Pons (tissue), 1 donor: ENCODE measurements at regions not wholly inside any gene's neighbourhood (a gene's known extent, or its start where the extent isn't known, plus 50 kb on each side); places are given as distances from the start of the nearest gene placed in this dataset.

Experiments
- DNase-seq: peaks from one replicate; pipeline ENCODE4 v3.0.0-alpha.2; 2016; ENCODE audit warnings: low spot score

DNA sequence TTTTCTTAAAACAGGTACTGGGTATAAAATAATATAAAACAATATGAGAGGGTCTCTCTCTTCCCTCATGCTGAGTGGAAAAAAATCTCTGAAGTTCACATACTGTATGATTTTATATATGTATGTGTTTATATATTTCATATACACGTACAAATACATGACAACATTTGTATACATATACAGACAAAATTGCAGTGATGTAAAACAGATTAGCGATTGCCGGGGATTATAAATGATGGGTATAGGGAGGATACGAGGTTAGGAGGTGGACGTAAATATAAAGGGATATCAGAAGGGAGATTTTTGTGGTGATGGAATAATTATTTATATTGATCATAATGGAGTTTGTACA is 194.8 kb upstream of the PRSS16 start:
- no peak for DNase-seq

DNA sequence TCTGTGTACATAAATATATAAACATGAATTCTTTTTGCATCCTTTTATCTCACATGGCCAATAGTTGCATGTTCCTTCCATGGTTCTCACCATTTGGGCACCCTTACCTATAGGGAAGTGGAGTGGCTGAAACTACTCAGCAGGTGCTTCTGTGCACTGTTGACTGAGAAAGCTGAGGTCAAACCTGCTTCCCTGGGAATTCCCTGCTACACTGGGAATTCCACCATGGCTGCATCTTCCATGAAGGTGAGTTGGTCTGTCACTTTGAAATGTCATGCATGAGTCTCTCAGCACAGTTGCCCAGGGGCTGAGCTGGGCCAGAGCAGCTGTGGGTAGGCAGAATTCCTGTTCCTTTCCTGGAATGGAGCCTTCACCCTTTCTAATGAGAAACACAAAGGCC is 193.8 kb upstream of the PRSS16 start:
- no peak for DNase-seq

DNA sequence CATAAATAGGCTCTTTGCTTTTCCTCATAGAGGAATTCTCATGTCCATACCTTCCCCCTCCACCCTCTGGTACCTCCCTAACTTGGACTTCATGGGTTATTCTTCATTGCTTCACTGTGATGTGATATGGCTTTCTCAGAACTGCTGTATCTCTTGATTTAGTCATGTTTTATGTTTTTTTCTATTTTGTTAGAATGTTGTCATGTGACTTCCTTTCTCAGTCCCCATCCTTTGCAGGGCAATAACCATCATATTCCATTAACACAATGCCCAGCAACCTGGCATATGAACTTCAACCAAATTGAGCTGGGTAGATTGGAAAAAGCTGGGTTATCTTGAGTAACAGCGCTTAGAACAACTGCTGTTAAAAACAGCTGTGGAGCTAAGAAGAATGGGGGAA is 190.9 kb upstream of the PRSS16 start:
- no peak for DNase-seq

DNA sequence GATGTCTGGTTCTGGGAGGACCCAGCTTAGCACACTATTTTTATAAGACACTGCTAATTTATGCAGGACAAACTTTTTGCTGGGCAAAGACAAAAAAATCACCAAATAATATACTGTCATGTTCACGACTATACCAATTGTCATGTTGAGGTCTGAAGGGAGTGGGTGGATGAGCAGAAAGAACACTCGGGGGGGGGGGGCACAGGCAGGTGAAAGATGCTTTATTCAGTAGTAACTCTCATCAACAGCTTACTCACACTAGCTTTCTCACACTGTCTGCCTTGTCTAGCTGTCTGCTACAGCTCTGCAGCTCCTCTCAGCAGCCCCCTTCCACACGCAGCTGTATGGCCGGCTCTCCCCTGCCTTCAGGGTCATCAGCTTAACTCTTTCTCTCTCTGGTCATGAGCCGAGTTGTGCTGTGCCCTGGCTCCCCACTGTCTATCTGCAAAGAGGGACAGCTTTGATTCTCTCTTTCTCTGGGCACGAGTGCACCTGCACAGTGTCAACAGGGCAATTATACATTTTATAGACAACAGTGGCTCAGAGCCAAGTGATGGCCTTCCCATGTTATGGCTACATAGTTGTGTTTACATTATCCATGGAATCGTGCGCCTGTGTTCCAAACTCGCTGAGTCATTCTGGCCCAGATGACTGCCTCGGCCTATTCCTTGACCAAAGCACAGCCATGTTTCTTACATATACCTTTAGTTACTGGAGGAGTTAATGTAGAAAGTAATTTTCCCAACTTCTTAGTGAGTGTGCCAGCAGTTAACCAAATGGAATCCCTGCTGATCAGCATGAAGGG is 187.7 kb upstream of the PRSS16 start:
- DNase-seq: no peak

DNA sequence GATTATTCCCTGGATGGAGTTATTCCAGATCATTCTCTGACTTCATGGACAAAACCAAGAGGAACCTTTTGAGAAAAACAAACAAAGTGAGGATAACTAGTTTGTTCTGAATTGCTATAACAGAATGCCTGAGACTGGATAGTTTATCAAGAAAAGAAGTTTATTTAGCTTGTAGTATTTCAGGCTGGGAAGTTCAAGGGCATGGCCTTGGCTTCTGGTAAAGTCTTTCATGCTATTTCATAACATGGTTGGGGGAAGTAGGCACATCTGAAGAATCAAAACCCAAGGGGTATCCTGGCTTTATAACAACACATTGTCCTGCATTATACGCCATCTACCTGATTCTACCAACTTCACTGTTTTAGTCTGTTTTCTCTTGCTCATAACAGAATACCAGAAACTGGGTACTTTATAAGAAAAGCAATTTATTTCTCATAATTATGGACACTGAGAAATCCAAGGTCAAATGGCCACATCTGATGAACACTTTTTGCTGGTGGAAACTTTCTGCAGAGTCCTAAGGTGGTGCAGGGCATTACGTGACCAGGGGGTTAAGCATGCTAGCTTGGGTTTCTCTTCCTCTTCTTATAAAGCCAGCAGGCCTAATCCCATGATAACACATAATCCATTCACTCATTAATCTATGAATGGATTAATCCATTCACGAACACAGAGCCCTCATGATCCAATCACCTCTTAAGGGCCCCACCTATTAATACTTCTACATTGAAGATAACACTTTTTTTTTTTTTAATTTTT is 186.1 kb upstream of the PRSS16 start:
- no peak for DNase-seq

DNA sequence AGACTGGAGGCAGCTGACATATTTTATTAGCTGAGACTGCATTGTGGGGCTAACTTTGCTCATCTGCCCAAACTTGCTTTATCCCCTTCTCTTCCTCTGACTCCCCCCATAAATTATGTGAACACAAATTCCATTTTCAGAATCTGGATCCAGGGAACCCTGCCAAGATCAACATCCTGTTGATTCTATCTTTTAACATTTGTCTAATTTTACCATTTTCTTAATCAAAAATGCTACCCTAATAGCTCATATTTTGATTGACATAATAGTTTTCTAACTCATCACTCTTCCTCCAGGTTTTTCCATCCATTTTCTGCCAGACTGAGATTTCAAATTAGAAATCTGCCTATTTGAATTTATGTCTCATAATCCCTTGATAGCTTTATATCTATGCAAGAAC is 184.7 kb upstream of the PRSS16 start:
- DNase-seq: no peak

DNA sequence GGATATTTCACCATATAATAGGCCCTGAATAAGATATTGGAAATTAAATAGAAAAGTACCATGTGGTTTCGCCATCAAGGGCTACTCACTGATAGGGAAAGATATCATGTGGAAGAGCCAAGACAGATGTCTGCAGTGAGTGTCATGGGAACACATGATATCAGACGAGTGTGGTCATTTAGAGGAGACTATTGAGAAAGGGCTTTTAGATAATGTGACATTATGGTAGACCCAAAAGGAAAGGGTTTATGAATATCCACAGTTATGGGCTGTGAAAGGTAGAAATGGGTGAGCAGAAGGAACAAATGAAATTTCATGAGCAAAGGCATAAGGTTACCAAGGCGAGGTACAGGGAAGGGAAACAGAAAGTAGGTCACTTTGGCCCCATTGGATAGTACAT is 182.3 kb upstream of the PRSS16 start:
- DNase-seq: no peak

DNA sequence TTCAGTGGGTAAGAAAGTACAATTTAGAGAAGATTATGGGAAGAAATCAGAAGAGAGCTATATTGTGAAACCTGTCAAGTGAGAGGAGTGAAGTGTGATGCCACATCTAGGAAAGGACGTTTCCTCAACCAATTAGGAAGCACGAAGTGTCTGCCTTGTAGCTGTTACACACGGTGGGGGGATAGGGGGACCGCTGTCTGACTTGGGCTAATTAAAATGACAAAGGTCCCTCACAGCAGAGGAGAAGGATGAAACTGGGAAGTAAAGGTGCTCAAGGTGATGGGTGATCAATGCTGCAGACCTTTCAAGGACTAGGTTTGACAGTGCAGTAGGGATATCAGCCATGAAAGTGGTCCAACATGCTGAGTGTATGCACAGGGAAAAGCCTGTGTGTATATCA is 181.1 kb upstream of the PRSS16 start:
- no peak for DNase-seq

DNA sequence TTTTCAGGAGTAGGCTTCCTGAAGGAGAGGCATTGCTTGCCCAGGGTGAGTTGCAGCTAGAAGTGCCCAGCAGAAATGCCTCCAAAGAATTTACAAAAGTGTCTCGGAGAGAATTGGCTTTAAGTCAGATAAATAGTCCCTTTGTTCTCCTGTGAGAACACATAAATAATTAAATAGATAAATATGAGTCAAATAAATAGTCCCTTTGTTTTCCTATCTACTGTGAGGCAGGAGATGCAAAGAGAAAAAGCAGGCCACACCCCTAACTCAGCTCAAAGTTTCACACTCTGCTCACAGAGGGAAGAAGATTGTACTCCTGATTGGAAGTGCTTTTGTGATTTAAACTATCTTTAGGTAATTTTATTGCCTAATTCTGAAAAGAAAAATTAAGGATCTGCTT is 180.7 kb upstream of the PRSS16 start:
- peak; percentile 83 for DNase-seq

DNA sequence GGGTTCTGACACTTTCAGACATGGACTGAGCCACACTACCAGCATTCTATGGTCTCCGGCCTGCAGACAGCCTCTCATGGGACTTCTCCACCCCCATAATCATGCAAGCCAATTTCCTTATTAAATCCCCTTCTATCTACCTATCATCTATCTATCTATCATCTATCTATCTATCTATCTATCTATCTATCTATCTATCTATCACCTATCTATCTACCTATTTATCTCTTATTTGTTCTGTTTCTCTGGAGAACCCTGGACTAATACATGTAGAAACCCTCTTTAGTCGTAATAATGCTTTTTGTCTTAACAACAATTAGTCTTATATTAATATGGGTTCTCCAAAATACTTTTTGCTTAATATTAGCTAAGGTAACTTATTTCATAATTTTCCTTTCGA is 174.1 kb upstream of the PRSS16 start:
- DNase-seq: no peak

DNA sequence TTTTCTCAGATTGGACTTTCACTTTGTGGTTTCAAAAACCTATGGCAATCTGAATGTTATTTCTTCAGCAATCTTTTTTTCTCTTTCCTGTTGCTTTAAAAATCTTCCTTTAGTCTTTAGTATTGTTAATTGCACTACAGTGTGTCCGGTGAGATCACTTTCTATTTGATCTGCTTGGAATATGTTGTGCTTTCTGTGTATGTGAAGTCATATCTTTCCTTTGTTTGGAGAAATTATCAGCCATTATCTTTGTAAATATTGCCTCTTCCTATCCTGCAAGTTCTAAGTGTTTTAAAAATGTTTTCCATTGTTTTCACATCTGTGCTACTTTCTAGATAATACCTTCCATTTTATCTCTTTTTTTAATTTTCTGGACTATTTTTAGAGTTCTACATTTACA is 171.4 kb upstream of the PRSS16 start:
- no peak for DNase-seq

DNA sequence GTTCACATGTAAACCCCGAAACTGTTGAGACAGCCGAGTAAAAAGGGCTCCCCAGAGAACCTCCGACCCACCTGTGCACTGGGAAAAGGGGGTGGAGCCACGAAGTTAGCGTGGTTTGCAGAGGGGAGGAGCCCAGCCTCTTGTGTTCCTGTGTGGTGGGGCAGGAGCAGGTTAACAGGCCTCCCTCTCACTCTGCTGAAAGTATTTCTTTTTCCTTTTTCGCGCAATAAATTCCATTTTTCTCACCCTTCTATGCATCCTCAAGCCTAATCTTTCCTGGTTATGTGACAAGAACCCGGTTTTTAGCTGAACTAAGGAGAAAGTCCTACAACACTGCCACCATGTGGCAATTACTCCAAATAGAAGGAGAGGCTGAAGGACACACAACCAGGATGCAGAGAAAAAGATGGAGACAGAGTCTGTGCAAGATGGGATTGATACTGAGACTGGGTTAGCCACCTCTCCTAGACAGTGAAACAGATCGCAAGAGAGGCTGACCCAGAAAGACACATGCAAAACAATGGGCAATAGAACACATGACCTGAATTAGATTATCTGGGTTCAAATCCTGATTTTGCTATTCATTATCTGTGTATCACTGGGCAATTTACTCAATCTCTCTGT is 168.7 kb upstream of the PRSS16 start:
- peak; percentile 90 for DNase-seq

DNA sequence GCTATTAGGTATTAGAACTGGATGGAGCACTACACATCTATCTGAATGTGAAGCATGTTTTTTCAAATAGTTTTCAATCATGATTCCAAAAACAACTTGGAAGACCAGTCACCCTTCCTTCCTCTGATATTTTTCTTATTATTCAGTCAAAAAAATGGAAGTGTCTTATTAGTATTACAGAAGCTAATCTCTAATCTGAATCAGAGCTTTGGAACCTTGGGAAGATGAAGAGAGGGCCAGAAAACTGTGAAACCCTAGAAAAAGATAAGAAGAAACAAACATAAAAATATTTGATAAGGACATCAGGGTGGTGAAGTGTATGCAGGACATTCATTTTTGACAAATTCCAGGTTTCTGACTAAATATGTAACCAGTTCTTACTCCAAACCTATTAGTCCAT is 166.3 kb upstream of the PRSS16 start:
- DNase-seq: no peak

DNA sequence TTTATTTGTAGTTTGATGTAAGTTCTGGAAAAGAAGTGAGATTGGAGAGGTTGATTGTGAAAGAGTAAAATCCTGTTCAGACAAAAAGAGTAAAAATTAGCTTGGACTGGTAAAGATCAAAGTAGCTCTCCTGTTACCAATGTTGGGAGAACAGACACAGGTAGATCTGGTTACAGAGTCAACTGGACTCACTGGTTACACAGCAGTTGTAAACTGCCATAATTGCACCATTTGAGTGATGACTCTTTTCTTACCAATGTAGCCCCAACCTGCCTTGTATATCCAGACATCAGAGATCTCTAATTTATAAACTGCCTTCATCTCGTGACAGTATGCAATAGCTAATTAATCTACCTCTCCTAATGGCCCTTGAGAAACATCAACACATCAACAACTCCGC is 165.6 kb upstream of the PRSS16 start:
- DNase-seq: no peak

DNA sequence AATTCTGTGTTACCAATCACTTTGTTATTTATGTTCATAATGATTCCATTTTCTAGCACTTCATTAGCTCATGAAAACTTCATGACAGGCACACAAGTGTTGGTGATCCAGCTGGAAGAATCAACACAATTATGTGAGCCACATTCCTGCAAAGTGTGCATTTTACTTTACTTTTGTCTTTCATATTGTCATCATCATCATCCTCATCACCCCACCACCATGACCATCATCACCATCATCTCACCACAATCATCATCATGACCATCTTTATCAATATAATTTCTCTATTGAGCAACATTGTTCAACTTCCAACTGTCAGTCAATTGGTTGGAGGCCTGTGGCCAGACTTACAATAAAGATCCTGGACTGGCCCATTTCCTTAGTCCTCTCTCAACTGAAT is 159.4 kb upstream of the PRSS16 start:
- DNase-seq: no peak

DNA sequence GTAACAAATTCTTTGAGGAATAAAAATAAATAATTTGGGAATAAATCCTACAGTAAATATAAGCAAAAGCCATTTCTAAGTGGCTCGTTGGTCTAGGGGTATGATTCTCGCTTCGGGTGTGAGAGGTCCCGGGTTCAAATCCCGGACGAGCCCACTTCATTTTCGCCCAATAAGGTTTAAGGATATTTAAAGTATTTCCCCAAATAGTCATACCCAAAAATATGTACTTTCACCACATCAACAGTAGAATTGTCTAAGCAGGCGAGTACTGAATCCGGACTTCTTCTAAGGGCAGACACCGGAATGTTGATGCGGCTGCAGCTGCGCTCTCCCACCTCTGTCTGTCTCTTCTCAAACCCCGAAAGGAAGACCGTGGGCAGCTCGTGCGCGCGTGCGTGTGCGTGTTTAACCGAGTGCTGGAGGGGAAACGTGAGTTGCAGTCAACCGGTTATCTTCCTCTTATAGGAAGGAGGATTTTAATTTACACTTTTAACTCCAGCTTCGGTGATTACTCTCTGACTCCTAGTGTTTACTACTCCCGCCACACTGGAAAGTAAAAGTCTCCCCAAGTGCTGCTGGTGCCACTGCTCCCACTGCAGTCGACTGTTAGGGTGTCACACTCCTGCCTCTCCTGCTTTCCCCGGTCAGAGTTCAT is 155.7 kb upstream of the PRSS16 start:
- peak; percentile 36 for DNase-seq

DNA sequence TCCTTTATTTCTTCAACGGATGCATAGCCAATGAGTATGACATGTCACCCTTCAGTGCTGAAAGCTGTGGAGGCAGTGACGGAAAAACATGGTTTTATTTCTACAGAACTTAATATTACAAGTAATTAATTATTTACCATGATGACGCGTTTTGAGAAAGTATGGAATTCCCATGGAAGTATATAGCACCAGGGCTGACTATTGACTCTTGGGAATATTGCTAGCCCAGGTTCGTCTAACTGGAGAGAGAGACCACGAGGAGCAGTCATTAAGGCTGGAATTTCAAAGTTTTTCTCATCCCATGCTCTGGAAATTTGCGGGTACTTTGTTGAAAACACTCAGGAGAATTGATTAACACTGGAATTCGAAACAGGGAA is 155.2 kb upstream of the PRSS16 start:
- no peak for DNase-seq

DNA sequence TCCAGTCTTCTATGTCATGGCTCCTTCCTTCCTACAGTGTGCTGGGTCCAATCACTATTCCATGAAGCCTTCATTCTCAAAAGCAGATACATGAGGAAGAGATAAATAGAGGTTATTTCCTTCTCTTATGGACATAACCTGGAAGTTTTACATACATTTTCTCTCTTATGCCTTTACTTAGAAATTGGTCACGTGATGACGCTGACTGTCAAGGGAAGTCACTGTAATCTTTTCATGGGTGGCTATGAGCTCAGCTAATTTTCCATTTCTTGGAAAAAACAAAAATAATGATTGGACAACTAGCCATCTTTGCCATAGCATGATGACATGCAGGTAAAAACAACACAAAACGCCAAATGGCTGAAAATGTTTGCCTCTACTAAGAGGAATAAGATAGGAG is 151.6 kb upstream of the PRSS16 start:
- DNase-seq: no peak

DNA sequence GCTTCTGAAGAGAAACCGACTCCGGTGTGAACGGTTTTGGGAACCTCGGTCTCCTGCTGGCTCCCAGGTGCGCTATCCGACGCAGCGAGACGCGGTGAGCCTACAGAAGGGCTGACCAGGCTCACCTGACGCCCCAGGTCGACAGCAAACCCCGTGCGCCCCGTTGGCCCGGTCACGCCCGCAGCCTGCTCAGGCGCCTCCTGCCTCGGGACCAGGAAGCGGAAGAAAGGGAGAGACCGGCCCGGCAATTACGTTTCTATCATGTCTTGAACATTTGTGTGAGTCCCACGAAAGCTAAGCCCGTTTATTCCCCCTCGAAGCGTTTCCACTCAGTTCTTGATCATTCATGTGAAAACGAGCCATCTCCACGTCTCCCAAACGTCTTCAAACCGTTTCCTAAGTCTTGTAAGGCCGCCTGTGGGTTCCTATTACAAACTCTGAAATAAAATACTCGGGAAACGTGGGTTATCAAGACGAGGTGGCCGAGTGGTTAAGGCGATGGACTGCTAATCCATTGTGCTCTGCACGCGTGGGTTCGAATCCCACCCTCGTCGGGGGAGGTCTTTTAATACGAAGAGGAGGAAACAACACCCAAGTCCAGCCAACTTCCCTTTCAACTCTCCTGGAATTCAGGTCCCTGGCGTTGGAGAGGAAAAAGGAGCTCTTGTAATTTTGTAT is 150.5 kb upstream of the PRSS16 start:
- peak; percentile 51 for DNase-seq

DNA sequence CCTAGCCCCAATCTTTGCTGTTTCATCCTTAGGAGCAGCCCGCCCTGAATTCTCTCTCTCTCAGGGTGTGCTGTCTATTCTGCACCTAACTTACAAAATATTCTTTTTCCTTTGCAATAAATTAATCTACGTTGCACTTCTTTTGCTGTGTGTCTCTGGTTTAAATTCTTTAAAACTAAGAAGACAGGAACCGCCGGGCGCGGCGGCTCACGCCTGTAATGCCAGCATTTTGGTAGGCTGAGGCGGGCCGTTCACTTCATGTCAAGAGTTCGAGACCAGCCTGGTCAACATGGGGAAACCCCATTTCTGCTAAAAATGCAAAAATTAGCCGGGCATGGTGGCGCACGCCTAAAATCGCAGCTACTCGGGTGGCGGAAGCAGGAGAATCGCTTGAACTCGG is 148.5 kb upstream of the PRSS16 start:
- no peak for DNase-seq

DNA sequence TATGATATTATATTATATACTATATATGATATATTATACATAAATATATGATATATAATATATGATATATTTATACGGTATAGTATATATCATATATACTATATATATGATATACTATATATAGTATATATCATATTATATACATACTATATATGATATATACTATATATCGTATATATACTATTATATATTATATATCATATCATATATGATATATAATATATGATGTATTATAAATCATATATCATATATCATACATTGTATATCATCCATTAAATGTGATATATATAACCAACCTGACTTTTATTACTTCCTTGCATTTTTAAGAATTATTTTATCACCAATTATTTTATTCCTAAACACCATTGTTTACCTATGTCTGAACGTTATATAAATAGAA is 146.6 kb upstream of the PRSS16 start:
- DNase-seq: no peak

DNA sequence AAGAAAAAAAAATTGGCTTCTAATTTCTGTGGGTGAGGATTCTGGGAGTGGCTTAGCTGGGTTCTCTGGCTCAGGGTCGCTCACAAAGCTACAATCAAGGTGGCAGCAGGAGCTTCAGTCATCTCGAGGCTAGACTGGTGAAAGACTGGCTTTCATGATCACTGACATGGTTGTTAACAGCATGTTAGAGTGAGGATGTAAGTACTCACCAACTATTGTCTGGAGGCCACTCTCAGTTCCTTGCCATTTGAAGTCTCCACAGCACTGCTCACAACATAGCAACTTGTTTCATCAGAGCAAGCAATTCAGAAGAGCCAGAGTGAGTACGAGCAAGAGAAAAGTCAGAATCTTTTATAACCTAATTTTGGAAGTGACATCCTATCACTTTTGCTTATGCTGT is 145.7 kb upstream of the PRSS16 start:
- DNase-seq: no peak
